Stomach (tissue), 8 donors: ENCODE measurements at regions not wholly inside any gene's neighbourhood (a gene's known extent, or its start where the extent isn't known, plus 50 kb on each side); places are given as distances from the start of the nearest gene placed in this dataset.
"Not testable (repeated sequence)": the region's sequence is repeated elsewhere in the genome, so short reads cannot be mapped to it uniquely, and the experiment has no call there.

Source experiments
- DNase-seq, 2 donors: peaks; one replicate each; pipeline versions ENCODE4 v3.0.0 to v3.0.0-alpha.2; 2013 to 2019
- H3K27ac ChIP-seq, 5 donors: fragments of 200-600 bp in 4 of 5; sonication (generic) in 4 of 5; one replicate each; pipeline ENCODE4 v1.5.1; 2013 to 2019; ENCODE audit warnings: mild to moderate bottlenecking in 1 of 5, moderate library complexity in 1 of 5
- H3K27me3 ChIP-seq, 3 donors: fragments of 200-600 bp; sonication (generic); one replicate each; pipeline ENCODE4 v1.5.1; 2017 to 2019; ENCODE audit warnings: mixed run types in 1 of 3
- H3K36me3 ChIP-seq, 4 donors: fragments of 200-600 bp; sonication (generic); 1 replicate in 3 of 4; 2 replicates in 1 of 4; pipeline ENCODE4 v1.5.1; 2016 to 2019
- H3K4me1 ChIP-seq, 4 donors: fragments of 200-600 bp; sonication (generic); one replicate each; pipeline ENCODE4 v1.5.1; 2016 to 2019
- H3K4me3 ChIP-seq, 4 donors: fragments of 200-600 bp; sonication (generic) in 3 of 4; one replicate each; pipeline ENCODE4 v1.5.1; 2016 to 2019; ENCODE audit warnings: mild to moderate bottlenecking in 1 of 4
- H3K9me3 ChIP-seq, 4 donors: fragments of 200-600 bp; sonication (generic); one replicate each; pipeline ENCODE4 v1.5.1; 2016 to 2019
- CTCF ChIP-seq, 7 experiments: fragments of 450-650 bp in 4 of 7; fragments of 200-600 bp in 3 of 7; sonication (generic) in 3 of 7; IDR thresholded peaks; one replicate each; pipeline ENCODE4 v1.5.1; 2016 to 2019; ENCODE audit warnings: antibody characterized with exemption in 7 of 7, control low read depth in 2 of 7, mild to moderate bottlenecking in 1 of 7
- EP300 ChIP-seq: sonication (generic); formaldehyde crosslinking; IDR thresholded peaks from one replicate; pipeline ENCODE4 v1.6.1; 2017; ENCODE audit warnings: antibody characterized with exemption
- POLR2A ChIP-seq, 4 donors: fragments of 450-650 bp; IDR thresholded peaks; one replicate each; pipeline ENCODE4 v1.6.1; 2016; ENCODE audit warnings: antibody characterized with exemption in 4 of 4, control low read depth in 2 of 4, mild to moderate bottlenecking in 1 of 4, moderate library complexity in 1 of 4
- POLR2AphosphoS5 ChIP-seq, 3 donors: sonication (generic); formaldehyde crosslinking; IDR thresholded peaks; one replicate each; pipeline ENCODE4 v1.6.1; 2016; ENCODE audit warnings: antibody characterized with exemption in 3 of 3
- WGBS, 5 donors: extraction: QIAGEN DNeasy Blood & Tissue Kit in 3 of 5; methylation state at CpG; one replicate each; pipeline versions ENCODE4 v1.1.5 to v1.1.7; 2013 to 2018; 5-methylcytosine and 5-hydroxymethylcytosine counted together
- intact Hi-C: fragments of 100-400 bp; cut with DNase I; formaldehyde crosslinking; loops from one replicate; pipeline ENCODE4 v1.15.1; 2023; ENCODE audit warnings: low total_unique reads
- donor health status: healthy with polysubstance abuse.
- donor health status: Bipolar disorder and iron deficiency.
- donor health status: healthy.

GRCh38 chr2:43065871-43066270, 160.5 kb downstream of the ZFP36L2 start:
- peaks cover 4 to 16% (median 10%) of the 10 kb centered on the region in 4 donors for H3K4me1 ChIP-seq
- no peak for TF ChIP-seq POLR2A (IDR thresholded peaks at IDR 0.05)
- no peak for TF ChIP-seq EP300
- TF ChIP-seq CTCF (IDR thresholded peaks at IDR 0.05): no peak
- TF ChIP-seq POLR2AphosphoS5 (IDR thresholded peaks at IDR 0.05): no peak
- peaks cover 0 to 7% (median 3%) of the 10 kb centered on the region in 4 donors for H3K9me3 ChIP-seq
- WGBS, 5 donors: 91 to 93% (median 92%) methylated on average over 9 to 10 of the region's 10 CpGs
- no peaks in the 10 kb centered on the region for H3K27me3 ChIP-seq
- intact Hi-C loops: no loop called here
- H3K27ac ChIP-seq: no peak overlapping the region
- DNase-seq: no peak
- H3K4me3 ChIP-seq: no peak overlapping the region
- no peaks in the 10 kb centered on the region for H3K36me3 ChIP-seq

GRCh38 chr2:43065036-43065435, 161.4 kb downstream of the ZFP36L2 start:
- H3K4me1 ChIP-seq: peaks cover 0 to 8% (median 3%) of the 10 kb centered on the region in 4 donors
- intact Hi-C loops: no loop called here
- H3K27ac ChIP-seq: no peak overlapping the region
- peaks cover 0 to 7% (median 3%) of the 10 kb centered on the region in 4 donors for H3K9me3 ChIP-seq
- no peak for TF ChIP-seq POLR2AphosphoS5 (IDR thresholded peaks at IDR 0.05)
- TF ChIP-seq CTCF (IDR thresholded peaks at IDR 0.05): no peak
- TF ChIP-seq POLR2A (IDR thresholded peaks at IDR 0.05): no peak
- TF ChIP-seq EP300: no peak
- H3K4me3 ChIP-seq: no peak overlapping the region
- WGBS, 5 donors: 72 to 96% (median 92%) methylated on average over 2 to 3 of the region's 3 CpGs
- DNase-seq: no peak
- H3K27me3 ChIP-seq: no peaks in the 10 kb centered on the region
- H3K36me3 ChIP-seq: no peaks in the 10 kb centered on the region

- H3K27me3 ChIP-seq, DNase-seq, H3K9me3 ChIP-seq, H3K36me3 ChIP-seq, intact Hi-C loops, H3K4me3 ChIP-seq, H3K27ac ChIP-seq: not testable (repeated sequence)
- WGBS, 5 donors: 98 to 100% (median 98%) methylated on average over 1 to 14 of the region's 32 CpGs; no CpG with 5 or more reads in 2 of the 5 donors
- H3K4me1 ChIP-seq: peaks cover 3 to 14% (median 9%) of the 10 kb centered on the region in 4 donors
Measured at GRCh38 chr2:43063096-43063495, 163.3 kb downstream of the ZFP36L2 start.

GRCh38 chr2:43062058-43062457, 164.3 kb downstream of the ZFP36L2 start:
- peaks cover 0 to 7% (median 3%) of the 10 kb centered on the region in 4 donors for H3K9me3 ChIP-seq
- H3K27ac ChIP-seq: no peak overlapping the region
- TF ChIP-seq POLR2A (IDR thresholded peaks at IDR 0.05): no peak
- no peak for TF ChIP-seq EP300
- no peak for TF ChIP-seq CTCF (IDR thresholded peaks at IDR 0.05)
- TF ChIP-seq POLR2AphosphoS5 (IDR thresholded peaks at IDR 0.05): no peak
- no peaks in the 10 kb centered on the region for H3K27me3 ChIP-seq
- peaks cover 6 to 18% (median 12%) of the 10 kb centered on the region in 4 donors for H3K4me1 ChIP-seq
- no peak overlapping the region for H3K4me3 ChIP-seq
- intact Hi-C loops: no loop called here
- no peak for DNase-seq
- no peaks in the 10 kb centered on the region for H3K36me3 ChIP-seq

GRCh38 chr2:43060390-43061016, 165.9 kb downstream of the ZFP36L2 start:
- no peak for DNase-seq
- no peaks in the 10 kb centered on the region for H3K27me3 ChIP-seq
- peaks cover 6 to 24% (median 15%) of the 10 kb centered on the region in 4 donors for H3K4me1 ChIP-seq
- TF ChIP-seq EP300 (no peak), CTCF (IDR thresholded peaks at IDR 0.05) (no peak), POLR2AphosphoS5 (IDR thresholded peaks at IDR 0.05) (no peak), POLR2A (IDR thresholded peaks at IDR 0.05) (no peak)
- H3K27ac ChIP-seq: no peak overlapping the region
- peaks cover 0 to 7% (median 3%) of the 10 kb centered on the region in 4 donors for H3K9me3 ChIP-seq
- no peaks in the 10 kb centered on the region for H3K36me3 ChIP-seq
- no peak overlapping the region for H3K4me3 ChIP-seq
- intact Hi-C loops: no loop called here
- 87 to 98% (median 94%) methylated on average over 3 of the region's 3 CpGs for WGBS, 5 donors
